Parathyroid adenoma (tissue), 2 donors: ENCODE measurements at regions not wholly inside any gene's neighbourhood (a gene's known extent, or its start where the extent isn't known, plus 50 kb on each side); places are given as distances from the start of the nearest gene placed in this dataset.

Experiments used
- H2AFZ ChIP-seq: fragments of 300-600 bp; sonication (generic); one replicate; pipeline ENCODE4 v1.7.0; 2017; ENCODE audit warnings: antibody characterized with exemption, mild to moderate bottlenecking
- H3K27ac ChIP-seq: fragments of 300-600 bp; sonication (generic); one replicate; pipeline ENCODE4 v1.7.0; 2017
- H3K27me3 ChIP-seq: fragments of 300-600 bp; sonication (generic); one replicate; pipeline ENCODE4 v1.7.0; 2017; ENCODE audit warnings: low read length; ENCODE audit not compliant: control insufficient read depth, insufficient read depth
- H3K36me3 ChIP-seq: fragments of 300-600 bp; sonication (generic); one replicate; pipeline ENCODE4 v1.7.0; 2017; ENCODE audit warnings: low read length; ENCODE audit not compliant: control insufficient read depth, insufficient read depth
- H3K4me1 ChIP-seq: fragments of 300-600 bp; sonication (generic); one replicate; pipeline ENCODE4 v1.7.0; 2017; ENCODE audit warnings: control low read depth
- H3K4me2 ChIP-seq: fragments of 300-600 bp; sonication (generic); one replicate; pipeline ENCODE4 v1.7.0; 2017; ENCODE audit warnings: low read length
- H3K4me3 ChIP-seq: fragments of 300-600 bp; sonication (generic); one replicate; pipeline ENCODE4 v1.7.0; 2017; ENCODE audit warnings: low read depth, low read length
- H3K79me2 ChIP-seq: fragments of 300-600 bp; sonication (generic); one replicate; pipeline ENCODE4 v1.7.0; 2017; ENCODE audit warnings: control low read depth
- H3K9ac ChIP-seq: fragments of 300-600 bp; sonication (generic); one replicate; pipeline ENCODE4 v1.7.0; 2017; ENCODE audit warnings: mild to moderate bottlenecking
- H3K9me3 ChIP-seq: fragments of 300-600 bp; sonication (generic); one replicate; pipeline ENCODE4 v1.7.0; 2017; ENCODE audit warnings: low read length; ENCODE audit not compliant: control insufficient read depth
- CTCF ChIP-seq: fragments of 300-600 bp; sonication (generic); IDR thresholded peaks from one replicate; pipeline ENCODE4 v1.7.0; 2017; ENCODE audit warnings: antibody characterized with exemption, mild to moderate bottlenecking
- donor health status: primary hyperparathyroidism.

- Histone ChIP-seq H3K27me3 (no peaks in the 10 kb centered on the region), H3K4me2 (no peak overlapping the region), H3K27ac (no peak overlapping the region), H3K36me3 (no peaks in the 10 kb centered on the region), H3K9me3 (no peaks in the 10 kb centered on the region), H3K9ac (no peak overlapping the region), H3K4me1 (peaks cover 2% of the 10 kb centered on the region), H3K4me3 (no peak overlapping the region), H3K79me2 (no peaks in the 10 kb centered on the region), H2AFZ (no peak overlapping the region)
- no peak for TF ChIP-seq CTCF
Observed at GRCh38 chr2:168312036-168312822, 64.8 kb upstream of the STK39 start.

- no peak for TF ChIP-seq CTCF
- Histone ChIP-seq H3K4me3 (no peak overlapping the region), H3K27me3 (no peaks in the 10 kb centered on the region), H3K36me3 (no peaks in the 10 kb centered on the region), H3K27ac (no peak overlapping the region), H3K9ac (no peak overlapping the region), H3K4me1 (peaks cover 2% of the 10 kb centered on the region), H2AFZ (no peak overlapping the region), H3K9me3 (no peaks in the 10 kb centered on the region), H3K79me2 (no peaks in the 10 kb centered on the region), H3K4me2 (no peak overlapping the region)
Observed at GRCh38 chr2:168314236-168314635, 66.8 kb upstream of the STK39 start.

GRCh38 chr2:168315331-168316072 lies 68.1 kb upstream of the STK39 start:
- H3K27me3 ChIP-seq, result no peaks in the 10 kb centered on the region
- H3K27ac ChIP-seq, result no peak overlapping the region

GRCh38 chr2:168316073-168316440 lies 68.7 kb upstream of the STK39 start:
- peaks cover 2% of the 10 kb centered on the region for H3K4me1 ChIP-seq
- H2AFZ ChIP-seq, result no peak overlapping the region
- H3K79me2 ChIP-seq, result no peaks in the 10 kb centered on the region
- H3K27ac ChIP-seq, result no peak overlapping the region
- no peaks in the 10 kb centered on the region for H3K36me3 ChIP-seq
- no peak overlapping the region for H3K4me3 ChIP-seq
- H3K4me2 ChIP-seq, result no peak overlapping the region
- TF ChIP-seq CTCF, result no peak
- no peak overlapping the region for H3K9ac ChIP-seq
- H3K27me3 ChIP-seq, result no peaks in the 10 kb centered on the region
- H3K9me3 ChIP-seq, result no peaks in the 10 kb centered on the region

More at GRCh38 chr2:168315331-168316072, 68.1 kb upstream of the STK39 start:
- H2AFZ ChIP-seq, result no peak overlapping the region
- no peaks in the 10 kb centered on the region for H3K36me3 ChIP-seq
- no peaks in the 10 kb centered on the region for H3K9me3 ChIP-seq
- no peak overlapping the region for H3K9ac ChIP-seq
- no peak for TF ChIP-seq CTCF
- H3K79me2 ChIP-seq, result no peaks in the 10 kb centered on the region
- H3K4me1 ChIP-seq, result peaks cover 2% of the 10 kb centered on the region
- no peak overlapping the region for H3K4me3 ChIP-seq
- no peak overlapping the region for H3K4me2 ChIP-seq
